Activated T-cell treated with anti-CD3 and anti-CD28 coated beads, Interleukin-2, amount 50 U/mL, for 72 hours (primary cell): ENCODE measurements at regions not wholly inside any gene's neighbourhood (a gene's known extent, or its start where the extent isn't known, plus 50 kb on each side); places are given as distances from the start of the nearest gene placed in this dataset.
A peak's percentile ranks its signal among the peaks of the same experiment; 100 is the strongest.

Source experiments
- ATAC-seq, 2 donors: fragments of 150-1000 bp; cut with Tn5 transposase; replicated peaks in 1 of 2; 2 replicates each; pipeline ENCODE4 v1.10.0; 2021; ENCODE audit warnings: moderate library complexity in 2 of 2, mild to moderate bottlenecking in 1 of 2
- DNase-seq, 2 donors: peaks; one replicate each; pipeline ENCODE4 v3.0.0; 2021 to 2022; ENCODE audit warnings: mixed read lengths in 1 of 2
- H3K27ac Mint-ChIP-seq: one replicate; pipeline ENCODE4 v1.8.0; 2022; ENCODE audit warnings: mild to moderate bottlenecking, moderate library complexity, mixed read lengths
- H3K27me3 Mint-ChIP-seq: one replicate; pipeline ENCODE4 v1.8.0; 2022; ENCODE audit warnings: low read depth, mixed read lengths
- H3K36me3 Mint-ChIP-seq, 2 donors: one replicate each; pipeline ENCODE4 v1.8.0; 2022; ENCODE audit warnings: mixed read lengths in 2 of 2, mild to moderate bottlenecking in 1 of 2; ENCODE audit not compliant: insufficient read depth in 2 of 2
- H3K4me1 Mint-ChIP-seq: one replicate; pipeline ENCODE4 v1.8.0; 2022; ENCODE audit warnings: low read depth, mixed read lengths
- H3K4me3 Mint-ChIP-seq, 2 donors: one replicate each; pipeline ENCODE4 v1.8.0; 2022; ENCODE audit warnings: mild to moderate bottlenecking in 2 of 2, mixed read lengths in 2 of 2, moderate library complexity in 2 of 2
- H3K9me3 Mint-ChIP-seq, 2 donors: one replicate each; pipeline ENCODE4 v1.8.0; 2022; ENCODE audit warnings: mixed read lengths in 2 of 2

- Mint-ChIP-seq H3K36me3 (peaks cover 4 to 8% of the 10 kb centered on the region in 2 donors), H3K27me3 (no peaks in the 10 kb centered on the region), H3K27ac (no peak overlapping the region), H3K4me3 (no peak overlapping the region), H3K4me1 (no peaks in the 10 kb centered on the region), H3K9me3 (peaks cover 10 to 13% of the 10 kb centered on the region in 2 donors)
- DNase-seq (no peak), ATAC-seq (no peak)
Observed at GRCh38 chr11:70924108-70924507, 328.3 kb downstream of the SHANK2 start.

- H3K27ac Mint-ChIP-seq = no peak overlapping the region
- no peak for ATAC-seq
- H3K27me3 Mint-ChIP-seq = no peaks in the 10 kb centered on the region
- DNase-seq = no peak
- H3K4me1 Mint-ChIP-seq = no peaks in the 10 kb centered on the region
- no peak overlapping the region for H3K4me3 Mint-ChIP-seq
- peaks cover 4 to 8% of the 10 kb centered on the region in 2 donors for H3K36me3 Mint-ChIP-seq
- peaks cover 8 to 14% of the 10 kb centered on the region in 2 donors for H3K9me3 Mint-ChIP-seq
Observed at GRCh38 chr11:70925238-70925637, 327.1 kb downstream of the SHANK2 start.

- Mint-ChIP-seq H3K27me3 (no peaks in the 10 kb centered on the region), H3K9me3 (peaks cover 5 to 11% of the 10 kb centered on the region in 2 donors), H3K36me3 (peaks cover 2 to 5% of the 10 kb centered on the region in 2 donors), H3K4me3 (no peak overlapping the region), H3K27ac (no peak overlapping the region), H3K4me1 (no peaks in the 10 kb centered on the region)
- DNase-seq = no peak
- ATAC-seq = no peak
Observed at GRCh38 chr11:70926543-70927201, 325.7 kb downstream of the SHANK2 start.

GRCh38 chr11:70928854-70929598 is 323.4 kb downstream of the SHANK2 start:
- Mint-ChIP-seq H3K27ac (no peak overlapping the region), H3K36me3 (no peaks in the 10 kb centered on the region), H3K4me3 (no peak overlapping the region), H3K4me1 (no peaks in the 10 kb centered on the region), H3K9me3 (peaks cover 0 to 5% of the 10 kb centered on the region in 2 donors), H3K27me3 (no peaks in the 10 kb centered on the region)
- no peak for DNase-seq
- no peak for ATAC-seq

- H3K27me3 Mint-ChIP-seq = no peaks in the 10 kb centered on the region
- no peaks in the 10 kb centered on the region for H3K36me3 Mint-ChIP-seq
- H3K27ac Mint-ChIP-seq = no peak overlapping the region
- H3K4me1 Mint-ChIP-seq = no peaks in the 10 kb centered on the region
- H3K4me3 Mint-ChIP-seq = no peak overlapping the region
- no peak for DNase-seq
- no peak for ATAC-seq
- H3K9me3 Mint-ChIP-seq = peaks cover 0 to 5% of the 10 kb centered on the region in 2 donors
Observed at GRCh38 chr11:70930215-70930614, 322.2 kb downstream of the SHANK2 start.

- ATAC-seq (no peak), DNase-seq (no peak)
- no peak overlapping the region for H3K4me3 Mint-ChIP-seq
- H3K27me3 Mint-ChIP-seq = no peaks in the 10 kb centered on the region
- no peaks in the 10 kb centered on the region for H3K36me3 Mint-ChIP-seq
- H3K9me3 Mint-ChIP-seq = peaks cover 0 to 5% of the 10 kb centered on the region in 2 donors
- H3K4me1 Mint-ChIP-seq = no peaks in the 10 kb centered on the region
- no peak overlapping the region for H3K27ac Mint-ChIP-seq
Observed at GRCh38 chr11:70931430-70931829, 320.9 kb downstream of the SHANK2 start.

- no peak for ATAC-seq
- Mint-ChIP-seq H3K4me1 (no peaks in the 10 kb centered on the region), H3K4me3 (no peak overlapping the region), H3K36me3 (peaks cover 0 to 2% of the 10 kb centered on the region in 2 donors), H3K9me3 (peaks cover 2 to 10% of the 10 kb centered on the region in 2 donors), H3K27me3 (no peaks in the 10 kb centered on the region), H3K27ac (no peak overlapping the region)
- DNase-seq = no peak
Observed at GRCh38 chr11:70933981-70934583, 318.3 kb downstream of the SHANK2 start.

GRCh38 chr11:70935006-70935768 is 317.2 kb downstream of the SHANK2 start:
- Mint-ChIP-seq H3K27me3 (no peaks in the 10 kb centered on the region), H3K9me3 (peaks cover 2 to 8% of the 10 kb centered on the region in 2 donors), H3K4me1 (no peaks in the 10 kb centered on the region), H3K4me3 (no peak overlapping the region), H3K27ac (no peak overlapping the region), H3K36me3 (peaks cover 0 to 4% of the 10 kb centered on the region in 2 donors)
- DNase-seq (no peak), ATAC-seq (no peak)

- Mint-ChIP-seq H3K27ac (no peak overlapping the region), H3K4me1 (no peaks in the 10 kb centered on the region), H3K36me3 (peaks cover 25 to 26% of the 10 kb centered on the region in 2 donors), H3K27me3 (no peaks in the 10 kb centered on the region), H3K4me3 (no peak overlapping the region), H3K9me3 (peaks cover 25 to 32% of the 10 kb centered on the region in 2 donors)
- peak in 1 of 2 donors; percentile 3 for DNase-seq
- ATAC-seq = no peak
Observed at GRCh38 chr11:70942593-70942992, 309.8 kb downstream of the SHANK2 start.

GRCh38 chr11:70944141-70944540 is 308.2 kb downstream of the SHANK2 start:
- ATAC-seq = no peak
- H3K4me3 Mint-ChIP-seq = no peak overlapping the region
- H3K9me3 Mint-ChIP-seq = peaks cover 27 to 29% of the 10 kb centered on the region in 2 donors
- H3K36me3 Mint-ChIP-seq = peaks cover 27% of the 10 kb centered on the region in 2 donors
- no peak for DNase-seq
- no peaks in the 10 kb centered on the region for H3K4me1 Mint-ChIP-seq
- H3K27me3 Mint-ChIP-seq = no peaks in the 10 kb centered on the region
- H3K27ac Mint-ChIP-seq = no peak overlapping the region

- DNase-seq (no peak), ATAC-seq (no peak)
- H3K4me3 Mint-ChIP-seq = no peak overlapping the region
- peaks cover 27 to 29% of the 10 kb centered on the region in 2 donors for H3K9me3 Mint-ChIP-seq
- H3K4me1 Mint-ChIP-seq = no peaks in the 10 kb centered on the region
- H3K27me3 Mint-ChIP-seq = no peaks in the 10 kb centered on the region
- no peak overlapping the region for H3K27ac Mint-ChIP-seq
- H3K36me3 Mint-ChIP-seq = peaks cover 25 to 27% of the 10 kb centered on the region in 2 donors
Observed at GRCh38 chr11:70944636-70945035, 307.7 kb downstream of the SHANK2 start.

- DNase-seq (no peak), ATAC-seq (no peak)
- Mint-ChIP-seq H3K4me1 (no peaks in the 10 kb centered on the region), H3K27ac (no peak overlapping the region), H3K36me3 (peaks cover 15% of the 10 kb centered on the region in 2 donors), H3K9me3 (peaks cover 23 to 27% of the 10 kb centered on the region in 2 donors), H3K27me3 (no peaks in the 10 kb centered on the region), H3K4me3 (no peak overlapping the region)
Observed at GRCh38 chr11:70948398-70948797, 304.0 kb downstream of the SHANK2 start.
